Sigmoid colon (tissue), 6 donors: ENCODE measurements at regions not wholly inside any gene's neighbourhood (a gene's known extent, or its start where the extent isn't known, plus 50 kb on each side); places are given as distances from the start of the nearest gene placed in this dataset.

Experiments used
- DNase-seq: peaks from one replicate; pipeline ENCODE4 v3.0.0-alpha.2; 2019
- H3K27ac ChIP-seq, 4 donors: fragments of 200-600 bp; sonication (generic); one replicate each; pipeline ENCODE4 v1.5.1; 2016 to 2019; ENCODE audit warnings: mild to moderate bottlenecking in 1 of 4
- H3K27me3 ChIP-seq, 3 donors: fragments of 200-600 bp; sonication (generic); one replicate each; pipeline ENCODE4 v1.5.1; 2019; ENCODE audit warnings: mild to moderate bottlenecking in 1 of 3
- H3K36me3 ChIP-seq, 4 donors: fragments of 200-600 bp; sonication (generic); one replicate each; pipeline ENCODE4 v1.5.1; 2016 to 2019
- H3K4me1 ChIP-seq, 4 donors: fragments of 200-600 bp; sonication (generic); one replicate each; pipeline ENCODE4 v1.5.1; 2017 to 2019
- H3K4me3 ChIP-seq, 4 donors: fragments of 200-600 bp; sonication (generic); one replicate each; pipeline ENCODE4 v1.5.1; 2017 to 2019; ENCODE audit warnings: mild to moderate bottlenecking in 2 of 4, moderate library complexity in 1 of 4
- H3K9me3 ChIP-seq, 4 donors: fragments of 200-600 bp in 3 of 4; sonication (generic) in 3 of 4; one replicate each; pipeline versions ENCODE4 v1.5.1 to v1.6.1; 2013 to 2019
- EP300 ChIP-seq, 4 donors: sonication (generic); formaldehyde crosslinking; IDR thresholded peaks; one replicate each; pipeline ENCODE4 v1.6.1; 2017; ENCODE audit warnings: antibody characterized with exemption in 4 of 4
- POLR2A ChIP-seq, 2 donors: fragments of 450-650 bp; IDR thresholded peaks; one replicate each; pipeline ENCODE4 v1.6.1; 2016; ENCODE audit warnings: antibody characterized with exemption in 2 of 2, mild to moderate bottlenecking in 2 of 2, moderate library complexity in 2 of 2
- POLR2AphosphoS5 ChIP-seq, 4 donors: sonication (generic); formaldehyde crosslinking; IDR thresholded peaks; one replicate each; pipeline ENCODE4 v1.6.1; 2017; ENCODE audit warnings: antibody characterized with exemption in 4 of 4
- WGBS, 2 donors: extraction: QIAGEN DNeasy Blood & Tissue Kit; methylation state at CpG; one replicate each; pipeline ENCODE4 v1.1.7; 2013; 5-methylcytosine and 5-hydroxymethylcytosine counted together
- intact Hi-C: fragments of 100-400 bp; cut with DNase I; formaldehyde crosslinking; loops from one replicate; pipeline ENCODE4 v1.15.1; 2023
- TF ChIP-seq, protein P1 (sequence below), 4 experiments: fragments of 450-650 bp in 3 of 4; fragments of 200-600 bp in 1 of 4; IDR thresholded peaks; one replicate each; pipeline ENCODE4 v1.5.1; 2016 to 2019; ENCODE audit warnings: antibody characterized with exemption in 4 of 4, mild to moderate bottlenecking in 3 of 4, moderate library complexity in 2 of 4
- donor health status: healthy with polysubstance abuse.
- donor health status: healthy.

DNA sequence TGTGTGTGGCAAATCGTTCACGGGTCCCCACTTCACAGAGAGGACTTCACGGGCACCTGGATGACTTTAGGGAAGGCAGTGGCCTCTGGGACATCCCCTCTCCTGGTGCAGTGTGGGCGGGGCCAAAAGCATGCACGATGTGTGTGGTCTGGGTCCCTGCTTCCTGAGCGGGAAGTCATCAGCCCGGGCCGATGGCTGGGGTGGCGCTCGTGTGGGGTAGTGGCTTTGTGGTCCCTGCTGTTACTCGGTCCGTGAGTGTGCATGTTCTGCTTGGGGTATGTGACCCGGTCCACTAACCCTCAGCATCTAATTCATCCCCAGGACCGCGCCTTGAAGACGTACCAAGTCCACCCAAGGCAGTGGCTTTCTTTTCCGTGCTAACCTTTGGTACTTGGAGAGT, 142.5 kb upstream of the RTL1 start:
- H3K4me1 ChIP-seq: no peaks in the 10 kb centered on the region
- intact Hi-C loops: no loop called here
- no peak for DNase-seq
- no peak overlapping the region for H3K27ac ChIP-seq
- WGBS, 2 donors: 86 to 88% methylated on average over 17 of the region's 17 CpGs
- TF ChIP-seq POLR2AphosphoS5 (IDR thresholded peaks at IDR 0.05): no peak
- no peak for TF ChIP-seq POLR2A (IDR thresholded peaks at IDR 0.05)
- TF ChIP-seq, protein P1, sequence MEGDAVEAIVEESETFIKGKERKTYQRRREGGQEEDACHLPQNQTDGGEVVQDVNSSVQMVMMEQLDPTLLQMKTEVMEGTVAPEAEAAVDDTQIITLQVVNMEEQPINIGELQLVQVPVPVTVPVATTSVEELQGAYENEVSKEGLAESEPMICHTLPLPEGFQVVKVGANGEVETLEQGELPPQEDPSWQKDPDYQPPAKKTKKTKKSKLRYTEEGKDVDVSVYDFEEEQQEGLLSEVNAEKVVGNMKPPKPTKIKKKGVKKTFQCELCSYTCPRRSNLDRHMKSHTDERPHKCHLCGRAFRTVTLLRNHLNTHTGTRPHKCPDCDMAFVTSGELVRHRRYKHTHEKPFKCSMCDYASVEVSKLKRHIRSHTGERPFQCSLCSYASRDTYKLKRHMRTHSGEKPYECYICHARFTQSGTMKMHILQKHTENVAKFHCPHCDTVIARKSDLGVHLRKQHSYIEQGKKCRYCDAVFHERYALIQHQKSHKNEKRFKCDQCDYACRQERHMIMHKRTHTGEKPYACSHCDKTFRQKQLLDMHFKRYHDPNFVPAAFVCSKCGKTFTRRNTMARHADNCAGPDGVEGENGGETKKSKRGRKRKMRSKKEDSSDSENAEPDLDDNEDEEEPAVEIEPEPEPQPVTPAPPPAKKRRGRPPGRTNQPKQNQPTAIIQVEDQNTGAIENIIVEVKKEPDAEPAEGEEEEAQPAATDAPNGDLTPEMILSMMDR (IDR thresholded peaks at IDR 0.05): no peak
- TF ChIP-seq EP300 (IDR thresholded peaks at IDR 0.05): no peak
- H3K27me3 ChIP-seq: no peaks in the 10 kb centered on the region
- H3K9me3 ChIP-seq: no peaks in the 10 kb centered on the region
- no peak overlapping the region for H3K4me3 ChIP-seq
- H3K36me3 ChIP-seq: no peaks in the 10 kb centered on the region

DNA sequence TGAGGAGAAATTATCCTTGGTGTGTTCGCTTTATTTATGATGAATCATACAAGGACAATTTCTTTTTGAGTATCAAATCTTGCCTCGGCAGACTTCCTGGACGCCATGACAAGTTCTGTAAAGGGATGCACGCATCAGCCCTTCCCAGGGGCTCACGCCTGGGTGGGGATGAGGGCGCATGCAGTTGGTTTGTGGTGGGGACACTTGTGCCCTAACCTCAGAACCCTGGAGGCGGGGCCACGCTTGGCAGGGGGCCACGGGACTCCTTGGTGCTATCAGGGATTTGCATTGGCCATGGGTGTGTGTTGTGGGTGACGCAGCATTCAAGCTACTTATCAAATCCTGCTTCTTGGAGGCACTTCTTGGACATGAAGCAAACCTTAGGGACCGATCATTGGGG, 143.8 kb upstream of the RTL1 start:
- Histone ChIP-seq H3K27me3 (no peaks in the 10 kb centered on the region), H3K9me3 (no peaks in the 10 kb centered on the region), H3K4me1 (no peaks in the 10 kb centered on the region), H3K36me3 (no peaks in the 10 kb centered on the region), H3K4me3 (no peak overlapping the region), H3K27ac (no peak overlapping the region)
- TF ChIP-seq EP300 (IDR thresholded peaks at IDR 0.05) (no peak), POLR2AphosphoS5 (IDR thresholded peaks at IDR 0.05) (no peak), POLR2A (IDR thresholded peaks at IDR 0.05) (no peak)
- TF ChIP-seq, protein P1 (IDR thresholded peaks at IDR 0.05): no peak
- DNase-seq: no peak
- 75 to 85% methylated on average over 11 of the region's 11 CpGs for WGBS, 2 donors
- intact Hi-C loops: no loop called here

DNA sequence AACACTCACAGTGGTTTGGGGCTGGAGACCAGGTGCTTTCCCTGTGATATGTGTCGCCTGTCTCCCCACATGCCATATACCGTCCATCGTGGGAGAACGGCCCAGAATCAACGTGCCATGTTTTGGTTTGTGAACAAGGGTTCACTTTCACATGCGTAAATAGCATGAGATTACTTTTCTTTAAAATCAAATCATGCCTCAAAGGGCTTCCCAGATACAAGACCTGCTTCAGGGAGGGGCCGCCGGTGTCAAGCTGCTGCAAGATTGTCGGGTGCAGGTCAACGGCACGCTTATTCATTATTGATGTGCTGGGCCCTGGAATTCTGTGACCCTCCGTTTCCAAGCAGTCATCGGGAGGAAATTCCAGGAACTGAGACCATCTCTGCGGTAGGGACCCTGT, 145.2 kb upstream of the RTL1 start:
- TF ChIP-seq, protein P1 (IDR thresholded peaks at IDR 0.05): no peak
- TF ChIP-seq EP300 (IDR thresholded peaks at IDR 0.05) (no peak), POLR2AphosphoS5 (IDR thresholded peaks at IDR 0.05) (no peak), POLR2A (IDR thresholded peaks at IDR 0.05) (no peak)
- Histone ChIP-seq H3K4me1 (no peaks in the 10 kb centered on the region), H3K9me3 (no peaks in the 10 kb centered on the region), H3K27me3 (no peaks in the 10 kb centered on the region), H3K27ac (no peak overlapping the region), H3K4me3 (no peak overlapping the region), H3K36me3 (no peaks in the 10 kb centered on the region)
- intact Hi-C loops: no loop called here
- WGBS, 2 donors: 93 to 95% methylated on average over 14 of the region's 14 CpGs
- no peak for DNase-seq

DNA sequence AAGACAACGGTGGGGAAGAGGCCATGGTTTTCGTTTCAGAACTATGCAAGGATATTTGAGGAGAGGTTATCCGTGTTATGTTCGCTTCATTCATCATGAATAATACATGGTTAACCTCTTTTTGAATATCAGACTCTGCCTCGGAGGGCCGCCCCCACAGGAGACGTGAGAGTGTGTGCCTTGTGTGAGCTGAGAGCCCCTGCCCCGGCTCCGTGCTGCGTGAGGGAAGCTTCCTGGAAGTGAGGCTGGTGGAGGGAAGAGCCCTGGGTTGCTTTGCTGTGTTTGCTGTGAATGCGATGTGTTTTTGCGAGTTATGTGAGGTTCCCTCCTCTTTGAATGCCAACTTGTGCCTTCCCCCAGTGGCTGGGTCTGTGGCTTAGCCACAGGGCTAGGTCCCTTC, 146.0 kb upstream of the RTL1 start:
- H3K27ac ChIP-seq: no peak overlapping the region

DNA sequence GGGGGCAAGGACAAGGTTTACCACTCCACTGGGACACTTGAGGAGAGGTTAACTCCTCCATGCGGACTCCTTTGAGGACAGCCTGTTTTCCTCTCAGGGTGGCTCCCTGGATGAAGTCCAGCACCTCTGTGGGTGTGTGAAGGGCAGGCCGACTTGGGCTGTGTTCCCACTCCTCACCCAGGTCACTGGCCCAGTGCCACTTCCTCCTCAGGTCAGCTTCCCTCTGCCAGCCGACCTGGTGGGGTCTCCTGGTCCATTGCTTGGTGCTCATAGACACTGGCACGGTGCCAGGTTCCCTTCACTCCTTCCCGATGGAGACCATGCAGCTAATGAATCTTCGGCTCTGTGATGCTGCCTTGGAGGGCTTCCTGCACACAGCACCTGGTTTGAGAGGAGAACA, 146.4 kb upstream of the RTL1 start:
- no peak overlapping the region for H3K4me3 ChIP-seq
- no peaks in the 10 kb centered on the region for H3K4me1 ChIP-seq
- 57 to 86% methylated on average over 6 of the region's 6 CpGs for WGBS, 2 donors
- no peak for DNase-seq
- H3K27me3 ChIP-seq: no peaks in the 10 kb centered on the region
- no peak for TF ChIP-seq EP300 (IDR thresholded peaks at IDR 0.05)
- no peaks in the 10 kb centered on the region for H3K36me3 ChIP-seq
- H3K9me3 ChIP-seq: no peaks in the 10 kb centered on the region
- intact Hi-C loops: no loop called here
- no peak overlapping the region for H3K27ac ChIP-seq

More for the DNA sequence above, 146.0 kb upstream of the RTL1 start:
- Histone ChIP-seq H3K9me3 (no peaks in the 10 kb centered on the region), H3K36me3 (no peaks in the 10 kb centered on the region), H3K4me1 (no peaks in the 10 kb centered on the region), H3K27me3 (no peaks in the 10 kb centered on the region), H3K4me3 (no peak overlapping the region)
- TF ChIP-seq, protein P1 (IDR thresholded peaks at IDR 0.05): no peak
- TF ChIP-seq POLR2A (IDR thresholded peaks at IDR 0.05): no peak
- no peak for TF ChIP-seq EP300 (IDR thresholded peaks at IDR 0.05)
- no peak for TF ChIP-seq POLR2AphosphoS5 (IDR thresholded peaks at IDR 0.05)
- no peak for DNase-seq
- WGBS, 2 donors: 87 to 92% methylated on average over 12 of the region's 12 CpGs
- intact Hi-C loops: no loop called here
